HG03045 (cell line): ENCODE measurements at regions not wholly inside any gene's neighbourhood (a gene's known extent, or its start where the extent isn't known, plus 50 kb on each side); places are given as distances from the start of the nearest gene placed in this dataset.
"Not testable (repeated sequence)": the region's sequence is repeated elsewhere in the genome, so short reads cannot be mapped to it uniquely, and the experiment has no call there.

Experiments
- ATAC-seq: cut with Tn5 transposase; IDR thresholded peaks from one replicate; pipeline ENCODE4 v1.9.1; 2021; ENCODE audit warnings: mild to moderate bottlenecking, moderate library complexity; ENCODE audit not compliant: unreplicated experiment

DNA sequence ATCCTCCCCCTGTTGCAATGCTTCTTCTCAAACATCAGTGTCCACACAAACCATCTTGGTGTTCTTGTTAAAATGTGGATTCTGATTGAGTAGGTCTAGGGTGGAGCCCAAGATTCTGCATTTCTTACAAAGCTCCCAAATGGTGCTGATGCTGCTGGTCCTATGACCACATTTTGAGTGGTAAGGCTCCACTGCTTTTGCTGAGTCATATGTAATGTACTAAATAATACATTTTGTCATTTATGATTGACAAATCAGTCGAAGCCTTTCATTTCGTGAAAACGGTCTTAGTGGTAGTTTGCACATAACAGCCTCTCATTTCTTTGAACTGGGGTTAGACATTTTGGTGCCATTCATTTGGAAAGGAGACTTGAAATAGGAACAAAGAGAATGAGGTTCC lies 286.3 kb upstream of the DPP6 start:
- ATAC-seq = not testable (repeated sequence)

DNA sequence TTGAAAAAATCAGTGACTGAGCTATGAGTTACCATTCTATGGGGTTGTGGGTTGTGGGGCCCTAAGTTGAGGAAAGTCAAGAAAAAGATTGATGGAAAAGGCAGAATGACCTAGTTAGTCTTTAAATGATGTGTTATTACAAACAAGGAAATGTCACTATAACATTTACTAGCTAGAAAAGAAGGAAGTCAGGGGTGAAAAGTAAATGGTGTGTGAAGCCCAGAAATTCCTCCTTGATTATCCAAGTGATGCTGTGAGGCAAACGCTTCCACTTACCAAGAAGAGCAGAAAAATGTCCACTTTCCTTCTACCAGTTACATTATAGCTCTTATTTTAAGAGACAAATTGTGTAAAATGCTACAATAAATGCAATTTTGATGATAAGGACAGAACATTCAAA lies 285.3 kb upstream of the DPP6 start:
- ATAC-seq = not testable (repeated sequence)

DNA sequence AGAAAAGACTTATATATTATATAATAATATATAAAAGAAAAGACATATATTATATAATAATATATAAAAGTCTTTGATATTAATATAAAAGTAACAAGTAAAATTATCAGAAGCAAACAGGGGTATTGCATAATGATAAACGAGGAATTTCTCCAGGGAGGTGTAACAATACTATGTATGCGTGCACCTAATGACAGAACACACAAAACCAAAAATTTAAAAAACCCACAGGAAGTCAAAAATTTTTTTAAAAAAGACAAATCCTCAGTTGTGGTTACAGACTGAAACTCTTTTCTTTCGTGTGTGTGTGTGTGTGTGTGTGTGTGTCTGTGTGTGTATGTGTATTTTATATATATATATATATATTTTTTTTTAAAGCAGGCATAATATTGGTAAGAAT lies 279.2 kb upstream of the DPP6 start:
- ATAC-seq = no peak

DNA sequence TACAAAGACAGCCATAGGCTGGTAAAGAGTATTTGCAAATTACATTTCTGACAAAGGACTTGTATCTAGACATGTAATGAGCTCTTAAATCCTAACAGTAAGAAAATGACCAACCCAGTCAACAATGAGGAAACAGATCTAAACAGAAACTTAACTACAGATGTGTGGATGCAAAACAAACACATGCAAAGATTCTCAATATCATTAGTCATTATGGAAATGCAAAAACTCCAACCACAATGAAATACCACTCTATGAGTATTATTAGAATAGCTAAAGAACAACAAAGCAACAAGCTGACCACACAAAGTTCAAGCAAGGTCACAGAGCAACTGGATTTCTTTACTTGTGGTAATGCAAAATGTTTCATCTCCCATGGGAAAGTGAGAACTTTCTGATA lies 275.3 kb upstream of the DPP6 start:
- peak; percentile 53 for ATAC-seq

GRCh38 chr7:153797363-153797762 lies 254.8 kb upstream of the DPP6 start:
- not testable (repeated sequence) for ATAC-seq

GRCh38 chr7:153808117-153808516 lies 244.1 kb upstream of the DPP6 start:
- ATAC-seq = no peak

DNA sequence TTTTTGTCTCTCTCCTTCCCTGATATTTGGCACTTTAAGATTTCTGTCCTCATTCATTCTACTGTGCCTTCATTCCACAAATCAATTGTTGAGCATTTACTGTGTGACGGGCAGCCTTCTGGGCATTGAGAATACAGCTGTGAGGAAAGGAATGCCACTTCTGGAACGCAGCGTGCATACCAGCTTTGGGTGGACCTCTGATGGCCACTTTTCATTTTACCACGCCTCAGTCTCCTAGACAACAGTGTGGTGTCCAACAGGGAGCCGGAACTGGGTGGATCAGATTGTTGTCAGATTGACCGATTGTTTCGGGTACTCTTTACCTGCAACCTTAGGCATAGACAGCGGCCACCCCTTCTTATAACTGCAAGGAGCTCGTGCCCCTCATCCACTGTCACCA lies 222.7 kb upstream of the DPP6 start:
- ATAC-seq = no peak

- no peak for ATAC-seq
Measured at GRCh38 chr7:153832160-153832559, 220.0 kb upstream of the DPP6 start.

- no peak for ATAC-seq
Measured at GRCh38 chr7:153835103-153835502, 217.1 kb upstream of the DPP6 start.

- ATAC-seq = no peak
Measured at GRCh38 chr7:153835712-153836265, 216.4 kb upstream of the DPP6 start.

GRCh38 chr7:153838591-153838990 lies 213.6 kb upstream of the DPP6 start:
- no peak for ATAC-seq

DNA sequence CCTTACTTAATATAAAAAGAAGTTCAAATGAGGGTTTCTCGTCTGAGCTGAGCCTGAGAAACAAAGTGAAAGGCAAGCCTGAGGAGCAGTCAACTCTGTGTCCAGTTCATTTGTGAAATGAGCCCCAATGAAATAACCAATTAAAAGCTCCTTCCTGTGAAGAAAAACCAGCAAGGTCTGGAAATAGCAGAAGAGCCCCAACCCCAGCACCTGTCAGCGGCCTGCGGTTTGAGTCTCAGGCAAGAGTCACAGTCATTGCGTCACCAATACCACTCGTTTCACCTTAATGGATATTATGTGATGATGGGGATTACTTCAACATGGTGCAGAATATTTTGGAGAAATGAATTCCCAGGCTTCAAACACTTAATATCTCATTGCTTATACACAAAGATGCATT lies 211.3 kb upstream of the DPP6 start:
- ATAC-seq = no peak

- no peak for ATAC-seq
Measured at GRCh38 chr7:153847828-153848227, 204.4 kb upstream of the DPP6 start.

- ATAC-seq = no peak
Measured at GRCh38 chr7:153852261-153852660, 199.9 kb upstream of the DPP6 start.

- no peak for ATAC-seq
Measured at GRCh38 chr7:153858355-153858754, 193.8 kb upstream of the DPP6 start.

GRCh38 chr7:153859239-153859638 lies 193.0 kb upstream of the DPP6 start:
- no peak for ATAC-seq

GRCh38 chr7:153886506-153887441 lies 165.4 kb upstream of the DPP6 start:
- ATAC-seq = no peak

DNA sequence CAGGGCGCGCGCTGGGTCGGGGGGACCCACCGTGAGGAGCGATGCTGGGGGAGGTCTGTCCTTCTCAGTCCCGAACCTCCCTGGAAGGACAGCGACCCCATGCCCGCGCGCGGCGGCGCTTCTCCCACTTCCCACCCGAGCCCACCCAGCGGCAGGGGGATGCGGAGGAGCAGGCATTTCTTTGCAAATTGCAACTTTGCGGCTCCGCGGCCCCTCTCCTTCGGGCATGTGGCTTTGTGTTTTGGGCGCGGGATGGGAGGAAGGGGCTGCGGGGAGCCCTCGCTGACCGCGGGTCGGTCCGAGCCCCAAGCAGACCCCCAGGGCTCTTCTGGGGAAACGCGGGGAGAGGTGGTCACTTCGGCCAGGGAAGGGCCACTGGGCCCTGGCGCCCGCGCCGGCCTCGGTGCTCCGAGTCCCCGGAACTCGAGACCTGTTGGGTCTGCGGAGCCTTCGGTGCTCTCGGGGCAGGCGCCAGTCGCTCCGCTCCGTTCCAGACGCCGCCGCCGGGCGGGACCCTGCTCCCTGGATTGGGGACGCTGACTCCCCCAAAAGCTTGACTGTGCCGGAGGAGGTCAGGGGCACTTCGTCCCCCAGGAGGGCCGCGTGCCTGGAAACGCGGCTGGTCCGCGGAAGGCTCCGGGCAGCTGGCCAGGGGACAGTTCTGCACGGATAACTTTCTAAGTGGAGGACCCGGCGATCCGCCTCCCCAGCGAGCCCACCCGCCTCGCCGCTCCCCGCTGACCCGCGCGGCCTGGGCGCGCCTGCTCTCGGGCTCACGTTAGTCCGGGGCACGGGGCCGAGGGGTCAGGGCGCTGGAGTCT lies 164.2 kb upstream of the DPP6 start:
- ATAC-seq = no peak

DNA sequence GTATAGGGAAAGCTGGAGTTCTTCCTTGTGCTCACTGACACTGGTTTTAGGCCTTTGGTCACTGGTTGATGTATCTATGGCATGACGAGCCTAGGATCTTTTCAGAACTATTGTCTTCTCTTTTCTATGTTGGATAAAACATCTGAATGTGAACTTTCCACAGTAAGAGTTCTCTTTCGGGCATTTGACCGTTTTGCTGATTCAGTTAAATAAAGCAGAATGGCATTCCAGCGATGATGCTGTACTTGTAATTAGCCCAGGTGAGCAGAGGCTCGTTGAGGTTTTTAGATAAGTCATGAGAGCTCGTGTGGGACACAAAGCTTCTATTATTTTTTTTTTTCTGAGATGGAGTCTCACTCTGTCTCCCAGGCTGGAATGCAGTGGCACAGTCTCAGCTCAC lies 160.2 kb upstream of the DPP6 start:
- no peak for ATAC-seq

GRCh38 chr7:153902862-153903261 lies 149.3 kb upstream of the DPP6 start:
- no peak for ATAC-seq

DNA sequence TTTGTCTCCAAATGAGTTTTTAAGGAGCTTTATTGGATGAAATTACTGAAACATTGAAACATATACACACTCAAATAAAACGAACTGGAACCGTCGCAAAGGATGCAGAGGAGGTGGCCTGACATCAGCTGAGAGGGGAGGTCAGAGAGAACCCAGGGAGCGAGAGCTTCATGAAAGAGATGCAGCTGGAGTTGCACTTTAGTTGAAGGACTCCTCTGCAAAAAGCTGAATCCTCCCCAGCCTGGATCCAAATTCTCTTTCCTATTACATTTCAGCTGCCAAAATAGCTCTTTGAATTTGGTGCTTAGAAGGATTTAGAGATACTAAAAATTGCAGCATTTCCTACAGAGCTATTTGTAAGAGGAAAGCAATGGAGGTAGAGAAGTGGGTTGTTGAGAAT lies 140.0 kb upstream of the DPP6 start:
- ATAC-seq = no peak

- no peak for ATAC-seq
Measured at GRCh38 chr7:153920126-153920525, 132.1 kb upstream of the DPP6 start.
